Sciatic nerve (tissue), 2 donors: ENCODE measurements at regions not wholly inside any gene's neighbourhood (a gene's known extent, or its start where the extent isn't known, plus 50 kb on each side); places are given as distances from the start of the nearest gene placed in this dataset.
"Not testable (repeated sequence)": the region's sequence is repeated elsewhere in the genome, so short reads cannot be mapped to it uniquely, and the experiment has no call there.

Experiments
- ATAC-seq: fragments of 200-7000 bp; cut with Tn5 transposase; one replicate; pipeline ENCODE4 v1.9.1; 2020; ENCODE audit warnings: mild to moderate bottlenecking, moderate library complexity
- DNase-seq: peaks from one replicate; pipeline ENCODE4 v3.0.0-alpha.2; 2020; ENCODE audit warnings: low spot score
- intact Hi-C: fragments of 100-400 bp; cut with DNase I; formaldehyde crosslinking; loops from one replicate; pipeline ENCODE4 v1.14.2; 2022
- donor health status: DM: no; HTN: no; CAD: no.
- donor health status: DM: no; HTN: no; CAD: no.

GRCh38 chr10:105586451-105587098, 945.5 kb downstream of the SORCS3 start:
- DNase-seq = no peak
- ATAC-seq = no peak
- intact Hi-C loops = no loop called here

GRCh38 chr10:105585753-105586152, 944.7 kb downstream of the SORCS3 start:
- ATAC-seq (no peak), DNase-seq (no peak)
- intact Hi-C loops = no loop called here

- ATAC-seq = no peak
- intact Hi-C loops = no loop called here
- DNase-seq = no peak
Measured at GRCh38 chr10:105585171-105585570, 944.1 kb downstream of the SORCS3 start.

GRCh38 chr10:105579112-105579511, 938.0 kb downstream of the SORCS3 start:
- intact Hi-C loops = no loop called here

GRCh38 chr10:105577865-105578607, 936.9 kb downstream of the SORCS3 start:
- intact Hi-C loops = no loop called here

More at GRCh38 chr10:105579112-105579511, 938.0 kb downstream of the SORCS3 start:
- ATAC-seq = no peak
- DNase-seq = no peak

GRCh38 chr10:105559333-105560097, 918.4 kb downstream of the SORCS3 start:
- no peak for DNase-seq
- intact Hi-C loops = no loop called here
- ATAC-seq = no peak

More at GRCh38 chr10:105577865-105578607, 936.9 kb downstream of the SORCS3 start:
- no peak for DNase-seq
- ATAC-seq = no peak

GRCh38 chr10:105550453-105550852, 909.4 kb downstream of the SORCS3 start:
- DNase-seq = not testable (repeated sequence)

GRCh38 chr10:105549731-105550130, 908.6 kb downstream of the SORCS3 start:
- DNase-seq (no peak), ATAC-seq (no peak)
- intact Hi-C loops = loop anchor here (10.0 kb wide), 1 partner anchor 775 kb away; no protein-coding TSS in a partner anchor

More at GRCh38 chr10:105550453-105550852, 909.4 kb downstream of the SORCS3 start:
- intact Hi-C loops, ATAC-seq: not testable (repeated sequence)

- DNase-seq (no peak), ATAC-seq (no peak)
- intact Hi-C loops = loop anchor here (10.0 kb wide), 1 partner anchor 780 kb away; no protein-coding TSS in a partner anchor
Measured at GRCh38 chr10:105545101-105545500, 904.0 kb downstream of the SORCS3 start.

- ATAC-seq (no peak), DNase-seq (no peak)
- intact Hi-C loops = loop anchor here (10.0 kb wide), 1 partner anchor 784 kb away; no protein-coding TSS in a partner anchor
Measured at GRCh38 chr10:105540381-105540780, 899.3 kb downstream of the SORCS3 start.

- ATAC-seq = no peak
- intact Hi-C loops = no loop called here
- no peak for DNase-seq
Measured at GRCh38 chr10:105538874-105539273, 897.8 kb downstream of the SORCS3 start.

GRCh38 chr10:105535478-105535877, 894.4 kb downstream of the SORCS3 start:
- intact Hi-C loops = no loop called here
- no peak for ATAC-seq
- DNase-seq = no peak

GRCh38 chr10:105534086-105534485, 893.0 kb downstream of the SORCS3 start:
- ATAC-seq (no peak), DNase-seq (no peak)
- intact Hi-C loops = no loop called here

- intact Hi-C loops = no loop called here
- ATAC-seq (no peak), DNase-seq (no peak)
Measured at GRCh38 chr10:105516511-105516910, 875.4 kb downstream of the SORCS3 start.

- intact Hi-C loops = no loop called here
- DNase-seq (no peak), ATAC-seq (no peak)
Measured at GRCh38 chr10:105514106-105514505, 873.0 kb downstream of the SORCS3 start.

- intact Hi-C loops = no loop called here
- DNase-seq = no peak
- ATAC-seq = no peak
Measured at GRCh38 chr10:105509517-105509916, 868.4 kb downstream of the SORCS3 start.

- intact Hi-C loops = no loop called here
- no peak for ATAC-seq
- DNase-seq = no peak
Measured at GRCh38 chr10:105506262-105506661, 865.2 kb downstream of the SORCS3 start.

- intact Hi-C loops = no loop called here
- no peak for DNase-seq
Measured at GRCh38 chr10:105503714-105504113, 862.6 kb downstream of the SORCS3 start.

GRCh38 chr10:105502058-105502457, 861.0 kb downstream of the SORCS3 start:
- no peak for ATAC-seq
- intact Hi-C loops = no loop called here

More at GRCh38 chr10:105503714-105504113, 862.6 kb downstream of the SORCS3 start:
- no peak for ATAC-seq

More at GRCh38 chr10:105502058-105502457, 861.0 kb downstream of the SORCS3 start:
- DNase-seq = no peak
